ENCODE measurements at regions not wholly inside any gene's neighbourhood (a gene's known extent, or its start where the extent isn't known, plus 50 kb on each side); places are given as distances from the start of the nearest gene placed in this dataset.

- TF ChIP-seq SIN3A (IDR thresholded peaks at IDR 0.05; ENCODE audit: borderline replicate concordance, insufficient read depth, low read length) = no peak
- TF ChIP-seq, protein P1, sequence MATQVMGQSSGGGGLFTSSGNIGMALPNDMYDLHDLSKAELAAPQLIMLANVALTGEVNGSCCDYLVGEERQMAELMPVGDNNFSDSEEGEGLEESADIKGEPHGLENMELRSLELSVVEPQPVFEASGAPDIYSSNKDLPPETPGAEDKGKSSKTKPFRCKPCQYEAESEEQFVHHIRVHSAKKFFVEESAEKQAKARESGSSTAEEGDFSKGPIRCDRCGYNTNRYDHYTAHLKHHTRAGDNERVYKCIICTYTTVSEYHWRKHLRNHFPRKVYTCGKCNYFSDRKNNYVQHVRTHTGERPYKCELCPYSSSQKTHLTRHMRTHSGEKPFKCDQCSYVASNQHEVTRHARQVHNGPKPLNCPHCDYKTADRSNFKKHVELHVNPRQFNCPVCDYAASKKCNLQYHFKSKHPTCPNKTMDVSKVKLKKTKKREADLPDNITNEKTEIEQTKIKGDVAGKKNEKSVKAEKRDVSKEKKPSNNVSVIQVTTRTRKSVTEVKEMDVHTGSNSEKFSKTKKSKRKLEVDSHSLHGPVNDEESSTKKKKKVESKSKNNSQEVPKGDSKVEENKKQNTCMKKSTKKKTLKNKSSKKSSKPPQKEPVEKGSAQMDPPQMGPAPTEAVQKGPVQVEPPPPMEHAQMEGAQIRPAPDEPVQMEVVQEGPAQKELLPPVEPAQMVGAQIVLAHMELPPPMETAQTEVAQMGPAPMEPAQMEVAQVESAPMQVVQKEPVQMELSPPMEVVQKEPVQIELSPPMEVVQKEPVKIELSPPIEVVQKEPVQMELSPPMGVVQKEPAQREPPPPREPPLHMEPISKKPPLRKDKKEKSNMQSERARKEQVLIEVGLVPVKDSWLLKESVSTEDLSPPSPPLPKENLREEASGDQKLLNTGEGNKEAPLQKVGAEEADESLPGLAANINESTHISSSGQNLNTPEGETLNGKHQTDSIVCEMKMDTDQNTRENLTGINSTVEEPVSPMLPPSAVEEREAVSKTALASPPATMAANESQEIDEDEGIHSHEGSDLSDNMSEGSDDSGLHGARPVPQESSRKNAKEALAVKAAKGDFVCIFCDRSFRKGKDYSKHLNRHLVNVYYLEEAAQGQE (IDR thresholded peaks at IDR 0.05; ENCODE audit: insufficient read depth in 1 of 2, low read depth in 2 of 2, low read length in 2 of 2) = no peak
- no peak for TF ChIP-seq POLR2AphosphoS5 (IDR thresholded peaks at IDR 0.05; ENCODE audit: low read depth, low read length)
- no peak for TF ChIP-seq FOXP2 (optimal IDR thresholded peaks at IDR 0.05; ENCODE audit: borderline replicate concordance, extremely low read depth, extremely low read length, insufficient read depth)
- TF ChIP-seq TAF1 (IDR thresholded peaks at IDR 0.05; ENCODE audit: borderline replicate concordance, insufficient read depth, low read length) = no peak
These were observed 369.4 kb upstream of the IGFBP3 start for GRCh38 chr7:46290374-46291049.

GRCh38 chr7:46288861-46289260 lies 367.8 kb upstream of the IGFBP3 start:
- TF ChIP-seq SIN3A (IDR thresholded peaks at IDR 0.05; ENCODE audit: borderline replicate concordance, insufficient read depth, low read length) = no peak
- TF ChIP-seq POLR2AphosphoS5 (IDR thresholded peaks at IDR 0.05; ENCODE audit: low read depth, low read length) = no peak
- no peak for TF ChIP-seq TAF1 (IDR thresholded peaks at IDR 0.05; ENCODE audit: borderline replicate concordance, insufficient read depth, low read length)
- no peak for TF ChIP-seq FOXP2 (optimal IDR thresholded peaks at IDR 0.05; ENCODE audit: borderline replicate concordance, extremely low read depth, extremely low read length, insufficient read depth)
- TF ChIP-seq, protein P1 (IDR thresholded peaks at IDR 0.05; ENCODE audit: insufficient read depth in 1 of 2, low read depth in 2 of 2, low read length in 2 of 2) = no peak

- TF ChIP-seq POLR2AphosphoS5 (IDR thresholded peaks at IDR 0.05; ENCODE audit: low read depth, low read length) (no peak), FOXP2 (optimal IDR thresholded peaks at IDR 0.05; ENCODE audit: borderline replicate concordance, extremely low read depth, extremely low read length, insufficient read depth) (no peak), SIN3A (IDR thresholded peaks at IDR 0.05; ENCODE audit: borderline replicate concordance, insufficient read depth, low read length) (no peak), TAF1 (IDR thresholded peaks at IDR 0.05; ENCODE audit: borderline replicate concordance, insufficient read depth, low read length) (no peak)
- TF ChIP-seq, protein P1 (IDR thresholded peaks at IDR 0.05; ENCODE audit: insufficient read depth in 1 of 2, low read depth in 2 of 2, low read length in 2 of 2) = no peak
These were observed 366.9 kb upstream of the IGFBP3 start for GRCh38 chr7:46288010-46288409.

DNA sequence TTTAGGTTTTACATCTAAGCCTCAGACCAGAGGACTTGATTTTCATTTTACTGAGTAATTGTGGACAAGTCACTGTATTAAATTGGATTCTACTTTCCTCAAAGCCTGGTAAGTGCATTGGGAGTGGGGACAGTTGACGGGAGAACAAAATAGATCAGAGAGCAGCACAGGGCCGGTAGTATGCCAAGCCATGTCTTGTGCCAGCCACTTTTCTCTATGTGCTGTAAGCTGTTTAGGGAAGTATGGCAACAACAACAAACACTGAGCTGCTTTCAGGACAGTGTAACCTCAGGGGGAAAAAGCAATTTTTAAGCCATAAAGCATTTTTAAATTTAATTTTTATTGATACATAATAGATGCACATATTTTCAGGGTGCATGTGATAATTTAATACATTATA lies 365.9 kb upstream of the IGFBP3 start:
- TF ChIP-seq TAF1 (IDR thresholded peaks at IDR 0.05; ENCODE audit: borderline replicate concordance, insufficient read depth, low read length) (no peak), POLR2AphosphoS5 (IDR thresholded peaks at IDR 0.05; ENCODE audit: low read depth, low read length) (no peak), SIN3A (IDR thresholded peaks at IDR 0.05; ENCODE audit: borderline replicate concordance, insufficient read depth, low read length) (no peak), FOXP2 (optimal IDR thresholded peaks at IDR 0.05; ENCODE audit: borderline replicate concordance, extremely low read depth, extremely low read length, insufficient read depth) (no peak)
- TF ChIP-seq, protein P1 (IDR thresholded peaks at IDR 0.05; ENCODE audit: insufficient read depth in 1 of 2, low read depth in 2 of 2, low read length in 2 of 2) = no peak
